T follicular helper cell (primary cell): ENCODE measurements at regions not wholly inside any gene's neighbourhood (a gene's known extent, or its start where the extent isn't known, plus 50 kb on each side); places are given as distances from the start of the nearest gene placed in this dataset.
"Not testable (repeated sequence)": the region's sequence is repeated elsewhere in the genome, so short reads cannot be mapped to it uniquely, and the experiment has no call there.

Experiments used
- DNase-seq: peaks from one replicate; pipeline ENCODE4 v3.0.0-alpha.2; 2020; ENCODE audit warnings: low read depth

DNA sequence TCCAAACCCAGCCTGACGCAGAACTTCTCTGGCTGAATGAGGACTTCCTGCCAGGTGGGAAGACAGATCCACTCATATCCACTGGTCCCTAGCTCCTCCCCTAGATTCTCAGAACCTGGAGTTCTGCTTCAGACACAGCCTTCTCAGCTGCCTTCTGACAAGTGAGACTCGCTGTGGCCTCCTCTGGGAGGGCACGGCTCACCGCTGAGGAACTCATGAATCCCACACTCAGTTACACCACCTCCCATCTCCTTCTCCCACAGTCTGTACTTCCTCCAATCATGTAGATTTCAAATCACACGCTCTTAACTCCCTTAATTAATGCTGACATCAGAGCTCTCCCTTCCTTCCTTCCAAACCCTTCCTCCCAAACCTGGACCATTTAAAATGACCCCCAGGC is 86.4 kb upstream of the TMEM45B start:
- DNase-seq: no peak

DNA sequence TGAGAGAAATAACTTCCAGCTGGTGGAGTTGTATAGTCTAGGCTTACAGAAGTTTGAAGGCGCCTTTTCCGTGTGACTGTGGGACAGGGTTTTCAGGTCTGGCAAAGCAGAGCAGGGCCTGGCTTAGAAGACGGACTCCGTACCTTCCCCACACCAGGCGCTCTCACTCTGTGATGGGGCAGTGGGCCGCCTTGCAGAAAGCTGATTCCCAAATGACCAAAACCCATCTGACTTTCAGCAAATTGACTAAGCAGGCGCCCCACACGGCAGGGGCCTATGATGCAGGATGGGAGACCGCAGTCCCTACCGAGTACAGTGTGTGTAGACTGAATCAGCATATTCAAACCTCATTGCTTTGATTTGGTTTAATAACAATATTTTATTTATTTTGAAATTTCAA is 85.8 kb upstream of the TMEM45B start:
- DNase-seq: no peak

DNA sequence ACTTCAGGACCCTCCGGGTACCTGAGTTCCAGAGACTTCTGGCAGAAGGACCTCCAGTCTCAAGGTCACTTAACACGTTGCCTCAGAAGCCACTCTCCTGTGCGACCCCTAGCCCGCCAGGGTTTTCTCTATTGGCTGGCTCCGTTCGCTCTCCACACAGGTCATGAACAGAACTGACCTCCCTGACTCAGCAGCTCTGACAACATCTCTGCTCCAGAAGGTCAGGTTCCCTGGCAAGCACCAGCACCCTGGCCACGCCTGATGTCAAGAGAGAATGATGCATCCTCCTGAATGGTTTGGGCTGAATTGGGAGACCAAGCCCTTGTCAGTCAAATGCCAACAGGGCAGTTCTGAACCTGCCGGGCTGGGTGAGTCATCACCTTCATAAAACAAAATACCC is 84.3 kb upstream of the TMEM45B start:
- no peak for DNase-seq

DNA sequence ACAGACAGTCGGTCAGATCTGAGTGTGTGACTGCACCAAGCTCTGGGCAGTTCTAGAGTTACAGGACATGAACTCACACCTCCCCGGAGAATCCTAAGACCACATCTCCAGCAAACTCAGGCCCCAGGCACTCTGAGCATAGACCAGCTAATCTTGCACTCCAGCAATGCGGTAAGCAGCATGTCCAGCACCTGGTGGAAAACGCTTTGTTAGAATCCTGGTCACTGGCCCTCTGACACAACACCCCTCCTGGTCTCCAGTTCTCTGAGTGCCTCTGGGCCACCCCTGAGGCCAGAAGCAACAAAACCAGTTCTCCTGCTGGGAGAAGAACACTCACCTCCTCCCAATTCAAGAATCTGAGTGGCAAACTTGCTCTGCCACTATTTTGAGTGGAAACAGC is 82.7 kb upstream of the TMEM45B start:
- DNase-seq: no peak

DNA sequence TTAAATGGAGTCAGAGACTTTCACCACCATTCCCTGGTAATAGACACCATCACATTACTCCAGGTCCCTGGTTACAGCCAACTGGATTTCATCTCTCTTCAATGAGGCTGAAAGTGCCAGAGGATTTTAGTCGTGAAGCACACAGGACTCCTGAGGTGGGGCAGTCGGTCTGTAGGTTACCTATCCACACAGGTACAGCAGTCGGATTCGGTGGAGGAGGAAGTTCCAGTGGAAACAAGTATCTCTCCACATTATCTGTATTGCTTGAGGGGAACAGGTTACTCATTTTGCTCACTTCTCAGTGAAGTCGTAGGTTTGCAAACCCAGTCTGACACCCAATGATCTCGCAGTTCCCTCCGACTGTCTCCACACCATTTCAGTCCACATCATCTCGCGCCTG is 82.3 kb upstream of the TMEM45B start:
- no peak for DNase-seq

DNA sequence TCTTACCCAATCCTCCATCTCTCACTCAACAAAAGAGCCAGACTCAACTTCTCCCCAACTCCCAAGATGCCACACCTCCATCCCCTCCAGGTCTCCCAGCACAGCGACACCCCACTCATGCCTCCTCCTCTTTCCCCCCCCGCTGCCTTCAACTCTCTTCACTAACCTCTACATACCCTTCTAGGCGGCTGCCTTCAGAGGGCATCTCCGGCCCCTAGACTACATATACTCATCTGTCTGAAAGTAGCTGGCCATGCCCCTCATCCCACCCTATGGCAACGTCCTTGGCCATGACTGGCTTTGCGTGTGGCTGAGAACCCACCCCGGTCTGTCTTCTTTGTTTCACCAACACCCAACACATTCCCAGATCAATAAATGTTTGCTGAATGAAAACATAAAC is 81.7 kb upstream of the TMEM45B start:
- DNase-seq: no peak

DNA sequence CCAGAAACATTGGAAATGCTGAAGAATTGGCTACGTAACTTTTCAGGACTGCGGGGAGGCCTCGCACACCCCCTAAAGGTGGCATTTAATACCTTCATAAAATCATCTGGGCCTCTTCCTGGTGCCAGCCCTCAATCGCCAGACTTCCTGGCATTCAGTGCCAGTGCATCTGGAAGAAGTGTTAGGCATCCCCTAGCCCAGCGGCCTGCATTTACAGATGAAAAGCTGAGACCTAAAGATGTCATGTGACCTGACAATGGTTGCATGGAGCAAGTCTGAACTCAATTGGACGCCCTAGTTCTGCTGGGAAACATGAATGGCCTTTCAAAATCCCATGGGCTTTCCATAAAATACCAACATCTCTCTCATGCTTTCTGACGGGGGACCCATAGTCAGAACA is 81.0 kb upstream of the TMEM45B start:
- DNase-seq: no peak

DNA sequence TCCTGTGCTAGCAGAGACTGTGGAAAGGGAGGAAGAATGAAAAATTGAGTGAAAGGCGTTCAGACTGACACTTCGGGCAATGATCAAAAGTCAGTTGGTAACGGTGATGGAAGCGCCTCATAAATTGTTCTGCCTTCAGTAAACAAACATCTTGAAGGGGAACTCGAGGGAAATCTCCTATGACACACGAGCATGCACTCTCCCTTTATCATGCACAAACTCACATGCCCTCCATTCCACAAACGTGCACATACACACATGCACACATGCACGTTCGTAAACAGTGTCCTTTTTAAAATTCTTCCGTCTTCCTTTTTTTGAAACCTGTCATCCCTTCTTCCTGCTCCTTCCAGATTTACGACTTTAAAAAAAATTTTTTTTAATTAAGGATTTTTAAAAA is 77.8 kb upstream of the TMEM45B start:
- no peak for DNase-seq

DNA sequence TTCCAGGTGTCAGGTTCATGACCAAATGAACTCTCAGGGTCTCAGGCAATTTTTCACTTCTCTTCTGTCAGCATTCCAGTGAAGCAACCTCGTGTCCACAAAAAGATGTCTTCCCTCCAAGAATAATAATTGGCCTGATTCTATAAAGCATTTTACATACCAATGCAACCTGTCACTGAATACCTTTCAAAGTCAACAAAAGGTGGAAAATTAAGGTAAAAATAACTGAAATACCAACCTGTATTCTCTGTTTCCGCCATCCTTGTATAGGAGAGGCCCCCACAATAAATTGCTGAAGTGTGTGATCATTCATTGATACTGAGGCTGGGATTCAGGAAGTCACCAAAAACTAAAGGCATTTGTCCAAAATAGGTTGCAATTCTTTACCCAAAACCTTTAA is 77.4 kb upstream of the TMEM45B start:
- no peak for DNase-seq

DNA sequence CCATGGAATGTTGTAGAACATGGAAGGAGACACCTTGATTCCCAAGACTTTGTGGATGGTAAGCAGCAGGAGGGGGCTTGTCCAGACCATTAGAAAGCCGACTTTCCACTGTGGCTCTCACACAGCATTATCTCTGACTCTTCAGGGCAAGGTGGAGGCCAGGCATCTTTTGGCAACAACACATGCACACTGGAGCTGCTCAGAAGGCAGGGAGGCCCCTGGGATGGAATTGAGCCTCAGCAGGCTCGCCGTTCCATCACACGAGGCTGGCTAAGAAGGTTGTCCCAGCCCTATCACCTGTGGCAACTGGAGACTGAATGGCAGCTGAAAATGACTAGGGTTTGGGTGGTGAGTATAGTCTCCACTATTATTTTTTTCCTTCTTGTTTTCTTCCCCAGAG is 76.3 kb upstream of the TMEM45B start:
- DNase-seq: no peak

DNA sequence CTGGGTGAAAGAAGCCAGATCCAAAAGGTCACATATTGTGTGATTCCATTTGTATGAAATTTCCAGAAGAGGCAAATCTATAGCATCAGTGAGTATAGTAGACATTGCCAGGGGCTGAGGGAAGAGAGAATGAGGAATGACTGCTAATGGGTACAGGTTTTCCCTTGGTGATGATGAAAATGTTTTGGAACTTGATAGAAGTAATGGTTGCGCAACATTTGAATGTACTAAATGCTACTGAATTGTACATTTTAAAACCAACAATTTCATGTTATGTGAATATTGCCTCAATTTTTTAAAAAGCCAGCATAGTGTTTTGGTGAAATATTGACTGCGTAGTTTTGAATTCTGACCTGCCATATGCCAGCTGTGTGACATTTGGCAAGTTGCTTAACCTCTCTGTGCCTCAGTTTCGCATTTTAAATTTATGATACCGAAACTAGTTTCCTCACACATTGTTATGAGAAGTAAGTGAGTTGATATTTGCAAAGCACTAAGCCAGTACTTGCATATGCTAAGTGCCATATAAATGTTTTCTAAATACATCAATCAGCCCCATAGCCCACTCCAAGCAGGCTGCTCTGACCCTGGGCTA is 75.4 kb upstream of the TMEM45B start:
- DNase-seq: no peak

DNA sequence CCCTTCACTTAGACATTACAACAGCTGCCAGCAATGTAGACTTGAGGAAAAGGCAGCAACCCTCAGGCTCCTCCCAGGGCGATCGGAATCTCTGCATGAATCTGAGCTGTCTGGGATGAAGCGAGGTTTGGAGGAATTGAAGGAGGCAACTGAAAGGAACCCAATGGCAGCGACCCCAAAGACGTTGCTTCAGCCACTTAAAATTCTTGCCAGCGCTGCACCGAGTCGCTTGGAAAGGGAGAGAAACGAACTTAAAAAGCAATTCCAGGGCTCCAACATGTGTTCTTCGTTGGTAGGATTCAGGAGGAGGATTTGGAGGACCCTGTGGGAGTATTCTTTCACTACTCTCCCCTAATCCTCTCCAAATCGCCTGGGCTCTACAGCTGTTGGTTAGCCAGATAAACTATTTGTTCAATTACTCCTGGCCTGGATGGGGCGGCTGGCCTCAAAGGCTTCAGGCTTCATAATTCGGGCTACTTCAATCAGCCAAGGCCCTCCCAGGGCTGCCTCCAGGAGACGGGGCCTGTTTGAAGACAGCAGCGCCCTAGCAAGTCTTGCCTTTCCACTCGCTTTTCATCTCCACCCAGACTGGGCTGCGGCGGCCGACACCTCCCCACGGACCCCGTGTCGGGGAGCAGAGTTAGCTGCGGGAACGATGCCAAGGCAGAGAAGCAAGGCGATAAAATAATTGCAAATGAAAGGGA is 72.4 kb upstream of the TMEM45B start:
- DNase-seq: no peak

DNA sequence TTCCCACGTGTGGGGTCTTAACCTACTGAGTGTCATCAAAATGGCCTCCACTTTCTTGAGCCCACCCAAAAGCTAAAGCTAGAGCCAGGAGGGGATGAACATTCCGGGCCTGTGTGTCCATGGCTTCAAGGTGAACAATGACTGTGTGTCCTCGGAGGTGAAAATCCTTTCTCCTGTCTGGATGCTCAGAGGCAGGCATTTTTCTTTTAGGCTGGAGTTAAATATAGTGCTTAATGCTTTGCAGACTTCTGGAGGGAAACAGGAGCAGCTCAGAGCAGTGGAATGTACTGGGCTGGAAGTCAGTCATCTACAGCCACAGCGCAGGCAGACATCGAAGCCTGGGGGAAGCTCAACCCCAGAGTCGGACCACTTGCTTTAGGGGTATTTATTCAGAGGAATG is 68.6 kb upstream of the TMEM45B start:
- DNase-seq: no peak

DNA sequence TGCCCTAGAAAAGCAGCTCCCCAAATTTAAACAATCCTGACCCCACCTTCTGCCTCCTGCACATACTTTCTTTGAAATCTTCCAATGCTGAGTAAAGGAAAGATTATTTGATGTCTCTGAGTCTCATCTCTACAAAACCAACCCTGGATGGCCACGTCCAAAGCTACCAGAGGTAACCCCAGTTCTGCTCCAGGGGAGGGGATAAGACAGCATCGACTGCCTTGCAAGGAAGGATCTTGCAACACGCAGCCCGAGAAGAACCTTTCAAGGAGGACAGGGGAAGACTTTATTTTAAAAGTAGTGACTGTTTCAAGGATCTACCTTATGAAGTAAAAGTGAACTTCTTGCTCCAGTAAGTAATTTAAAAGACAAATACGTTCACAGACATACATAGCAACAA is 66.5 kb upstream of the TMEM45B start:
- no peak for DNase-seq

DNA sequence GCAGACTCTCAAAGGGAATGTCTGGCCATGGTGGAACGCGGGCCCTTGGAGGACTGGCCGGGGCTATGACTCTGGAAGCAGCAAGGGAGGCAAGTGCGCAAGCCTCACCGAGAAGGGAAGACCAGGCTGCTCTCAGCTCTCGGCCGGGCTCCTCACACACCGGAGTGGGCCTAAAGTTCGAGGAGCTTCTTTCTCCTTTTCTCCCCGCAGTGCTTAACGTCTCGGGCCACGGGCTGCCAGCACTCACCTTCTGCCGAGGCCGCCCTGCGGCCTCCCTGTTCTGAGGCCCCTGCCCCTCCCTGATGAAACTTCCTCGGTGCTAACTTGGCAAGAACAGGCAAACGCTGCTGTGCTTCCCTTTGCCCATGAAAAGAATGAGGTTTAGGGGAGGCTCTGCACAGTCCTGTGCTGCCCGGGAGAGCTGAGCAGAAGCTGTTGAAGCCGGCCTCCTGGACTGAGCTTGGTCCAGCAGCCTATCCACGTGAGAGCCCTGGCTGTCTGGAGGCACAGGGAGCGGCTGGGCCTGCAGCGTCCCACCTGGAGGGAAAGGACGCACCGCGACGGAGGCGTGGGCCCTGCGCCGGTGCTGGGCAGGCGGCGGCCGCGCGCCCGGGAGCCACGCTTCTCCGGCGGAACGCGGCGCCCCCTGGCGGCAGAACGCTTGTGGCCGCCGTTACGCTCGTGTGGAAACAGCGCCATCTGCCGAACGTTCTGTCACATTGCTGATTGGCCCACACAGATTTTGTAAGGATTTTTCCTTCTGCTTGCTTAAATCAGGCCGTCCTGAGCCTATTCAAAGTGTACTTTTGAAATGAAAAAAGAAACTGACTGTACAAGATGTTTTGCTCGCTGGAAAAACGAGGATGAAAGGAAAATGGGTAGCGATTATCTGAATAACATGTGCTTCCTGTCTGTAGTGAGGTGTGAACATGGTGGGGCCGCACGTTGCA is 65.0 kb upstream of the TMEM45B start:
- peak; percentile 63 for DNase-seq

DNA sequence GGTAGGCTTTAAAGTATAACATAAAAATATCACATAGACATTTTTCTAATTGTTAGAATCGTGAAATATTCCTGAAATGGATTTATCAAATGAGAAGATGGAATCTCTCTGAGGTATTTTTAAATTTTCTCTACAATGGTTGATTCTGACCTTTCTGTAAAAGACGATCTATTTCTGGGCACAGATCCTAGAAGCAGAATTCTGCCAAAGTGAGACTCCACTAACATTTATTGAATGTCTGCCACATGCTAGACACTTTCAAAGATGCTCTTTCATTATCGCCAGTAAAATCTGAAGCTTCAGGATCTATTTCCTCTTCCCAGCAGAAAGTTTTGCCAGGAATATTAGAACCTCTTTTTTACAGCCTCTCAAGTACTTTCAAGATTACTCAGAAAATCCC is 64.1 kb upstream of the TMEM45B start:
- DNase-seq: no peak

DNA sequence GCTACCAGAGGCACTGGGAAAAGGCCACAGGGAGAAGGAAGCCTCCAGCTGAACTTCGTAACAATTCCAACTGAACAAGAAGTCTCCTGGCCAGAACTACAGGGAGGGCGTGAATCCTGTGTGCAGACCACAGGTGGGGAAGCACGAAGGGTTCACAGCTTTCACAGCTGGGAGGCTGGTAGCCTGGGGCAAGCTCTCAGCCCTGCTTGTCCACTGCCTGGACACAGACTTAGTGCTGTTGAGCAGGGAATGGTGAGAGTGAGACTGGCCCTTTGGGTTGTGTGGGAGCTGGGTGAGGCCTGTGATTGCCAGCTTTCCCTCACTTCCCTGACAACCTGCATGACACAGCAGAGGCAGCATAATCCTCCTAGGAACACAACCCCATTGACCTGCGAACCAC is 52.1 kb upstream of the TMEM45B start:
- not testable (repeated sequence) for DNase-seq

DNA sequence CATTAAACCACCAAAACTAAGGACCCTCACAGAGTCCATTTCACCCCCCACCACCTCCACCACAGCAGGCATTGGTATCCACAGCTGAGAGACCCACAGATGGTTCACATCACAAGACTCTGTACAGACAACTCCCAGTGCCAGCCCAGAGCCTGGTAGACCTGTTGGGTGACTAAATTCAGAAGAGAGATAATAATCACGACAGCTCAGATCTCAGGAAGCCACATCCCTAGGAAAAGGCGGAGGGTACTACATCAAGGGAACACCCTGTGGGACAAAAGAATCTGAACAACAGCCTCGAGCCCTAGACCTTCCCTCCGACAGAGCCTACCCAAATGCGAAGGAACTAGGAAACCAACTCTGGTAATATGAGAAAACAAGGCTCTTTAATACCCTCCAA is 51.4 kb upstream of the TMEM45B start:
- not testable (repeated sequence) for DNase-seq
